Loucy (cell line): ENCODE measurements at regions not wholly inside any gene's neighbourhood (a gene's known extent, or its start where the extent isn't known, plus 50 kb on each side); places are given as distances from the start of the nearest gene placed in this dataset.

Experiments used
- H2AFZ ChIP-seq: fragments of 200-600 bp; sonication (generic); 2 replicates; pipeline ENCODE4 v1.6.0; 2016; ENCODE audit warnings: antibody characterized with exemption, mild to moderate bottlenecking, low read length, moderate library complexity
- H3F3A ChIP-seq: fragments of 200-600 bp; 2 replicates; pipeline ENCODE4 v1.6.0; 2016; ENCODE audit warnings: antibody characterized with exemption, low read depth, mild to moderate bottlenecking
- H3K27me3 ChIP-seq: fragments of 200-600 bp; sonication (generic); 2 replicates; pipeline ENCODE4 v1.6.1; 2014; ENCODE audit warnings: low read length, mild to moderate bottlenecking; ENCODE audit not compliant: insufficient read depth, poor library complexity, severe bottlenecking
- H3K36me3 ChIP-seq: fragments of 200-600 bp; sonication (generic); 2 replicates; pipeline ENCODE4 v1.6.1; 2016; ENCODE audit warnings: low read length; ENCODE audit not compliant: insufficient read depth
- H3K4me1 ChIP-seq: fragments of 200-600 bp; sonication (generic); 2 replicates; pipeline ENCODE4 v1.5.1; 2014; ENCODE audit warnings: low read length, mild to moderate bottlenecking; ENCODE audit not compliant: insufficient read depth, poor library complexity, severe bottlenecking
- H3K4me2 ChIP-seq: fragments of 200-600 bp; sonication (generic); 2 replicates; pipeline ENCODE4 v1.6.0; 2014; ENCODE audit warnings: antibody characterized with exemption, low read length, low read depth, mild to moderate bottlenecking; ENCODE audit not compliant: poor library complexity, severe bottlenecking
- H3K4me3 ChIP-seq: fragments of 200-600 bp; sonication (generic); 2 replicates; pipeline ENCODE4 v1.5.1; 2014; ENCODE audit warnings: low read length, mild to moderate bottlenecking, mixed read lengths; ENCODE audit not compliant: poor library complexity, severe bottlenecking
- H3K79me2 ChIP-seq: fragments of 200-600 bp; sonication (generic); 2 replicates; pipeline ENCODE4 v1.6.1; 2014; ENCODE audit warnings: low read length; ENCODE audit not compliant: insufficient read depth
- H3K9ac ChIP-seq: fragments of 200-600 bp; sonication (generic); 2 replicates; pipeline ENCODE4 v1.6.0; 2014; ENCODE audit warnings: mild to moderate bottlenecking, low read depth, low read length, moderate library complexity; ENCODE audit not compliant: poor library complexity, severe bottlenecking
- H3K9me2 ChIP-seq: fragments of 200-600 bp; sonication (generic); replicated peaks from 2 replicates; pipeline ENCODE4 v1.6.1; 2016; ENCODE audit warnings: low read depth, low read length, mixed read lengths
- H3K9me3 ChIP-seq: fragments of 200-600 bp; sonication (generic); 2 replicates; pipeline ENCODE4 v1.6.1; 2014; ENCODE audit warnings: mild to moderate bottlenecking, antibody characterized with exemption, low read length, low read depth; ENCODE audit not compliant: insufficient read depth
- H4K20me1 ChIP-seq: fragments of 200-600 bp; sonication (generic); 2 replicates; pipeline ENCODE4 v1.6.0; 2014; ENCODE audit warnings: antibody characterized with exemption, low read length, mild to moderate bottlenecking; ENCODE audit not compliant: insufficient read depth, poor library complexity, severe bottlenecking
- CTCF ChIP-seq: fragments of 200-600 bp; sonication (generic); conservative IDR thresholded peaks from 2 replicates; pipeline ENCODE4 v1.5.1; 2014; ENCODE audit warnings: mild to moderate bottlenecking, antibody characterized with exemption, low read length
- EZH2phosphoT487 ChIP-seq: fragments of 200-600 bp; IDR thresholded peaks from 2 replicates; pipeline ENCODE4 v1.6.1; 2018; ENCODE audit warnings: antibody characterized with exemption, mild to moderate bottlenecking, moderate library complexity, borderline replicate concordance

- Histone ChIP-seq H3K4me3 (no peak overlapping the region), H3K9me2 (0 out of 2 replicates have a peak, but pooled peaks cover 7% of the 10 kb centered on the region), H4K20me1 (no peaks in the 10 kb centered on the region), H3K4me1 (no peaks in the 10 kb centered on the region), H3K9ac (no peak overlapping the region), H2AFZ (no peak overlapping the region), H3F3A (no peaks in the 10 kb centered on the region), H3K79me2 (no peaks in the 10 kb centered on the region), H3K27me3 (no peaks in the 10 kb centered on the region), H3K9me3 (no peaks in the 10 kb centered on the region), H3K36me3 (no peaks in the 10 kb centered on the region), H3K4me2 (no peak overlapping the region)
- TF ChIP-seq EZH2phosphoT487 (no peak), CTCF (no peak)
Measured at GRCh38 chr11:37333345-37333744, 735.3 kb upstream of the RAG2 start.

- no peak overlapping the region for H2AFZ ChIP-seq
- H3K9me3 ChIP-seq = no peaks in the 10 kb centered on the region
- 0 out of 2 replicates have a peak, but pooled peaks cover 8% of the 10 kb centered on the region for H3K9me2 ChIP-seq
- no peak overlapping the region for H3K9ac ChIP-seq
- no peak overlapping the region for H3K4me3 ChIP-seq
- H3K79me2 ChIP-seq = no peaks in the 10 kb centered on the region
- no peaks in the 10 kb centered on the region for H4K20me1 ChIP-seq
- no peaks in the 10 kb centered on the region for H3F3A ChIP-seq
- no peaks in the 10 kb centered on the region for H3K36me3 ChIP-seq
- H3K27me3 ChIP-seq = no peaks in the 10 kb centered on the region
- H3K4me1 ChIP-seq = no peaks in the 10 kb centered on the region
- TF ChIP-seq EZH2phosphoT487 (no peak), CTCF (no peak)
- H3K4me2 ChIP-seq = no peak overlapping the region
Measured at GRCh38 chr11:37323843-37324242, 725.8 kb upstream of the RAG2 start.

GRCh38 chr11:37322333-37323194 lies 724.5 kb upstream of the RAG2 start:
- Histone ChIP-seq H3K4me3 (no peak overlapping the region), H3K9me2 (0 out of 2 replicates have a peak, but pooled peaks cover 8% of the 10 kb centered on the region), H2AFZ (no peak overlapping the region), H4K20me1 (no peaks in the 10 kb centered on the region), H3F3A (no peaks in the 10 kb centered on the region), H3K9me3 (no peaks in the 10 kb centered on the region), H3K4me2 (no peak overlapping the region), H3K27me3 (no peaks in the 10 kb centered on the region), H3K4me1 (no peaks in the 10 kb centered on the region), H3K79me2 (no peaks in the 10 kb centered on the region), H3K36me3 (no peaks in the 10 kb centered on the region), H3K9ac (no peak overlapping the region)
- no peak for TF ChIP-seq EZH2phosphoT487
- TF ChIP-seq CTCF = no peak
